Bronchial epithelial cell (primary cell): ENCODE measurements at regions not wholly inside any gene's neighbourhood (a gene's known extent, or its start where the extent isn't known, plus 50 kb on each side); places are given as distances from the start of the nearest gene placed in this dataset.

ENCODE experiments used
- DNase-seq: peaks from one replicate; pipeline ENCODE4 v3.0.0-alpha.2; 2010; ENCODE audit warnings: low read depth
- FAIRE-seq: peaks from 2 replicates; lab custom pipeline; 2011; peaks lifted over from hg19 to GRCh38; lab: Jason Lieb, UNC
- H3K27me3 ChIP-seq: 2 replicates; pipeline ENCODE4 v1.5.1; 2011; ENCODE audit warnings: low read length; ENCODE audit not compliant: control insufficient read depth, insufficient read depth
- H3K36me3 ChIP-seq: 2 replicates; pipeline ENCODE4 v1.5.1; 2011; ENCODE audit warnings: low read length; ENCODE audit not compliant: control insufficient read depth, insufficient read depth
- H3K4me3 ChIP-seq: 2 replicates; pipeline ENCODE4 v1.5.1; 2011; ENCODE audit warnings: mild to moderate bottlenecking, low read depth, low read length, control low read depth
- CTCF ChIP-seq: IDR thresholded peaks from 2 replicates; pipeline ENCODE4 v1.5.1; 2011; ENCODE audit warnings: mild to moderate bottlenecking, moderate library complexity, low read length, control low read depth, inconsistent platforms; ENCODE audit not compliant: insufficient read depth, severe bottlenecking

GRCh38 chr6:8655670-8656454 lies 220.5 kb upstream of the SLC35B3 start:
- Histone ChIP-seq H3K36me3 (no peaks in the 10 kb centered on the region), H3K27me3 (no peaks in the 10 kb centered on the region), H3K4me3 (no peak overlapping the region)
- TF ChIP-seq CTCF: no peak
- FAIRE-seq (no peak), DNase-seq (no peak)

- H3K27me3 ChIP-seq: no peaks in the 10 kb centered on the region
- no peak for DNase-seq
- H3K4me3 ChIP-seq: no peak overlapping the region
- TF ChIP-seq CTCF: no peak
- no peaks in the 10 kb centered on the region for H3K36me3 ChIP-seq
- FAIRE-seq: no peak
Measured at GRCh38 chr6:8652710-8653109, 217.4 kb upstream of the SLC35B3 start.

- no peak for TF ChIP-seq CTCF
- FAIRE-seq: no peak
Measured at GRCh38 chr6:8651998-8652397, 216.7 kb upstream of the SLC35B3 start.

GRCh38 chr6:8645212-8645611 lies 209.9 kb upstream of the SLC35B3 start:
- H3K36me3 ChIP-seq: no peaks in the 10 kb centered on the region
- no peaks in the 10 kb centered on the region for H3K27me3 ChIP-seq
- no peak overlapping the region for H3K4me3 ChIP-seq
- DNase-seq (no peak), FAIRE-seq (no peak)
- no peak for TF ChIP-seq CTCF

More at GRCh38 chr6:8651998-8652397, 216.7 kb upstream of the SLC35B3 start:
- Histone ChIP-seq H3K27me3 (no peaks in the 10 kb centered on the region), H3K4me3 (no peak overlapping the region), H3K36me3 (no peaks in the 10 kb centered on the region)
- DNase-seq: no peak

GRCh38 chr6:8644306-8644705 lies 209.0 kb upstream of the SLC35B3 start:
- H3K4me3 ChIP-seq: no peak overlapping the region
- DNase-seq (no peak), FAIRE-seq (no peak)
- TF ChIP-seq CTCF: no peak
- H3K36me3 ChIP-seq: no peaks in the 10 kb centered on the region
- no peaks in the 10 kb centered on the region for H3K27me3 ChIP-seq

GRCh38 chr6:8642854-8643253 lies 207.5 kb upstream of the SLC35B3 start:
- Histone ChIP-seq H3K27me3 (no peaks in the 10 kb centered on the region), H3K36me3 (no peaks in the 10 kb centered on the region), H3K4me3 (no peak overlapping the region)
- no peak for FAIRE-seq
- no peak for TF ChIP-seq CTCF
- DNase-seq: no peak
